H9 (cell line): ENCODE measurements at regions not wholly inside any gene's neighbourhood (a gene's known extent, or its start where the extent isn't known, plus 50 kb on each side); places are given as distances from the start of the nearest gene placed in this dataset.
"Not testable (repeated sequence)": the region's sequence is repeated elsewhere in the genome, so short reads cannot be mapped to it uniquely, and the experiment has no call there.

Experiments used
- DNase-seq: peaks from one replicate; pipeline ENCODE4 v3.0.0-alpha.2; 2017
- H2AFZ ChIP-seq: one replicate; pipeline ENCODE4 v1.6.1; 2013; ENCODE audit warnings: mild to moderate bottlenecking, low read length, control low read depth, moderate library complexity
- H2AK5ac ChIP-seq: 2 replicates; pipeline ENCODE4 v1.6.1; 2013; ENCODE audit warnings: low read length, control low read depth, mixed read lengths; ENCODE audit not compliant: insufficient read length
- H2BK120ac ChIP-seq: one replicate; pipeline ENCODE4 v1.6.1; 2013; ENCODE audit warnings: low read depth, mild to moderate bottlenecking, low read length, control low read depth, inconsistent platforms; ENCODE audit not compliant: poor library complexity, severe bottlenecking
- H2BK12ac ChIP-seq: 2 replicates; pipeline ENCODE4 v1.6.1; 2013; ENCODE audit warnings: low read length, control low read depth, mixed read lengths, low read depth; ENCODE audit not compliant: insufficient read length
- H2BK15ac ChIP-seq: 2 replicates; pipeline ENCODE4 v1.6.1; 2013; ENCODE audit warnings: low read depth, low read length, control low read depth
- H2BK20ac ChIP-seq: one replicate; pipeline ENCODE4 v1.6.1; 2013; ENCODE audit warnings: low read depth, mild to moderate bottlenecking, low read length, control low read depth, inconsistent platforms; ENCODE audit not compliant: poor library complexity, severe bottlenecking
- H2BK5ac ChIP-seq: 2 replicates; pipeline ENCODE4 v1.6.1; 2013; ENCODE audit warnings: low read length, control low read depth, mixed read lengths; ENCODE audit not compliant: insufficient read length
- H3K14ac ChIP-seq: 2 replicates; pipeline ENCODE4 v1.6.1; 2013; ENCODE audit warnings: low read length, control low read depth; ENCODE audit not compliant: insufficient read depth
- H3K18ac ChIP-seq: 2 replicates; pipeline ENCODE4 v1.6.1; 2013; ENCODE audit warnings: low read depth, mild to moderate bottlenecking, mixed read lengths, low read length, control low read depth; ENCODE audit not compliant: insufficient read length
- H3K23ac ChIP-seq: 2 replicates; pipeline ENCODE4 v1.6.1; 2013; ENCODE audit warnings: low read length, control low read depth, mixed read lengths, low read depth; ENCODE audit not compliant: insufficient read length
- H3K23me2 ChIP-seq: 2 replicates; pipeline ENCODE4 v1.6.1; 2013; ENCODE audit warnings: low read depth, mild to moderate bottlenecking, mixed read lengths, low read length, control low read depth; ENCODE audit not compliant: insufficient read length, poor library complexity, severe bottlenecking
- H3K27ac ChIP-seq: 2 replicates; pipeline ENCODE4 v1.5.1; 2013; ENCODE audit warnings: low read length, control low read depth, mixed read lengths, low read depth; ENCODE audit not compliant: insufficient read length
- H3K27me3 ChIP-seq: 2 replicates; pipeline ENCODE4 v1.6.1; 2013; ENCODE audit warnings: low read length, control low read depth, inconsistent platforms; ENCODE audit not compliant: insufficient read depth
- H3K4ac ChIP-seq: 2 replicates; pipeline ENCODE4 v1.6.1; 2013; ENCODE audit warnings: low read depth, mild to moderate bottlenecking, control low read depth, inconsistent platforms, low read length, moderate library complexity
- H3K4me1 ChIP-seq: 2 replicates; pipeline ENCODE4 v1.6.1; 2013; ENCODE audit warnings: low read length, control low read depth, inconsistent platforms; ENCODE audit not compliant: insufficient read depth
- H3K4me2 ChIP-seq: 2 replicates; pipeline ENCODE4 v1.6.1; 2013; ENCODE audit warnings: low read length, control low read depth, mixed read lengths; ENCODE audit not compliant: insufficient read length, insufficient read depth
- H3K56ac ChIP-seq: 2 replicates; pipeline ENCODE4 v1.6.1; 2013; ENCODE audit warnings: low read depth, mild to moderate bottlenecking, mixed read lengths, low read length, control low read depth; ENCODE audit not compliant: insufficient read length
- H3K79me1 ChIP-seq: 2 replicates; pipeline ENCODE4 v1.6.1; 2013; ENCODE audit warnings: low read depth, mild to moderate bottlenecking, moderate library complexity, low read length, control low read depth, inconsistent platforms; ENCODE audit not compliant: insufficient read depth, poor library complexity, severe bottlenecking
- H3K79me2 ChIP-seq: 2 replicates; pipeline ENCODE4 v1.6.1; 2013; ENCODE audit warnings: low read length, control low read depth, inconsistent platforms; ENCODE audit not compliant: insufficient read depth
- H3K9ac ChIP-seq: 2 replicates; pipeline ENCODE4 v1.6.1; 2013; ENCODE audit warnings: low read length, control low read depth, mixed read lengths; ENCODE audit not compliant: insufficient read length; ENCODE audit errors: extremely low read depth
- H3K9me3 ChIP-seq: one replicate; pipeline ENCODE4 v1.6.1; 2013; ENCODE audit warnings: low read depth, low read length, inconsistent platforms; ENCODE audit not compliant: control insufficient read depth
- H3T11ph ChIP-seq: one replicate; pipeline ENCODE4 v1.6.1; 2013; ENCODE audit warnings: mild to moderate bottlenecking, low read length, control low read depth, inconsistent platforms
- H4K20me1 ChIP-seq: one replicate; pipeline ENCODE4 v1.6.1; 2013; ENCODE audit not compliant: control insufficient read depth, insufficient read length, insufficient read depth
- H4K5ac ChIP-seq: 2 replicates; pipeline ENCODE4 v1.6.1; 2013; ENCODE audit warnings: low read depth, mild to moderate bottlenecking, mixed read lengths, low read length, control low read depth; ENCODE audit not compliant: insufficient read length
- H4K8ac ChIP-seq: replicated peaks from 2 replicates; pipeline ENCODE4 v1.6.1; 2013; ENCODE audit warnings: low read length, control low read depth, mixed read lengths, low read depth; ENCODE audit not compliant: insufficient read length
- H4K91ac ChIP-seq: 2 replicates; pipeline ENCODE4 v1.6.1; 2013; ENCODE audit warnings: low read depth, mild to moderate bottlenecking, moderate library complexity, mixed read lengths, low read length, control low read depth; ENCODE audit not compliant: insufficient read length
- H3K27ac Mint-ChIP-seq, 3 experiments: 2 replicates in 2 of 3; 3 replicates in 1 of 3; pipeline ENCODE4 v1.8.0; 2020 to 2021; ENCODE audit warnings: mixed read lengths in 3 of 3, mild to moderate bottlenecking in 1 of 3, moderate library complexity in 1 of 3
- H3K27me3 Mint-ChIP-seq: 2 replicates; pipeline ENCODE4 v1.8.0; 2021; ENCODE audit warnings: low read depth, mild to moderate bottlenecking, moderate library complexity, mixed read lengths
- H3K36me3 Mint-ChIP-seq, 3 experiments: 2 replicates in 2 of 3; 3 replicates in 1 of 3; pipeline ENCODE4 v1.8.0; 2020 to 2021; ENCODE audit warnings: low read depth in 3 of 3, mixed read lengths in 3 of 3; ENCODE audit not compliant: insufficient read depth in 1 of 3
- H3K4me1 Mint-ChIP-seq, 2 experiments: 2 replicates each; pipeline ENCODE4 v1.8.0; 2020; ENCODE audit warnings: mixed read lengths in 2 of 2
- H3K4me3 Mint-ChIP-seq, 2 experiments: 2 replicates in 1 of 2; 3 replicates in 1 of 2; pipeline ENCODE4 v1.8.0; 2020 to 2021; ENCODE audit warnings: mild to moderate bottlenecking in 2 of 2, mixed read lengths in 2 of 2, moderate library complexity in 1 of 2
- H3K9me3 Mint-ChIP-seq, 2 experiments: 2 replicates in 1 of 2; 3 replicates in 1 of 2; pipeline ENCODE4 v1.8.0; 2020; ENCODE audit warnings: mild to moderate bottlenecking in 2 of 2, mixed read lengths in 2 of 2, moderate library complexity in 1 of 2
- WGBS: extraction: QIAGEN DNeasy Blood & Tissue Kit; methylation state at CpG from one replicate; pipeline ENCODE4 v1.1.7; 2013; ENCODE audit warnings: missing lambda C conversion rate, low lambda C conversion rate, mixed read lengths; ENCODE audit not compliant: insufficient read length; ENCODE audit errors: extremely low coverage; 5-methylcytosine and 5-hydroxymethylcytosine counted together

- not testable (repeated sequence) for H2BK5ac ChIP-seq, H3K27me3 Mint-ChIP-seq, H2BK15ac ChIP-seq, H3K9me3 Mint-ChIP-seq, H2AK5ac ChIP-seq, H2BK12ac ChIP-seq, H3T11ph ChIP-seq, H4K8ac ChIP-seq, H3K4me2 ChIP-seq, H3K79me1 ChIP-seq, H3K27ac ChIP-seq, H2AFZ ChIP-seq, H3K27me3 ChIP-seq, H3K4me1 ChIP-seq, H3K36me3 Mint-ChIP-seq, H3K4me3 Mint-ChIP-seq, H3K56ac ChIP-seq, H4K91ac ChIP-seq, DNase-seq, H3K23me2 ChIP-seq, H4K20me1 ChIP-seq, H2BK120ac ChIP-seq, H3K4me1 Mint-ChIP-seq, H3K23ac ChIP-seq, H3K79me2 ChIP-seq, H3K9ac ChIP-seq, H2BK20ac ChIP-seq, H3K27ac Mint-ChIP-seq, H3K14ac ChIP-seq, H3K4ac ChIP-seq, H3K9me3 ChIP-seq, H3K18ac ChIP-seq, H4K5ac ChIP-seq
- no CpG with 5 or more reads among the region's 10 CpGs for WGBS
Measured at GRCh38 chr20:26058446-26058845, 361.8 kb upstream of the ZNF337 start.

- H2BK12ac ChIP-seq, H3K27ac Mint-ChIP-seq, H3K9me3 Mint-ChIP-seq, H2AK5ac ChIP-seq, H3K79me2 ChIP-seq, H3K4ac ChIP-seq, H3K36me3 Mint-ChIP-seq, H3K27me3 ChIP-seq, H2BK120ac ChIP-seq, H3K27ac ChIP-seq, H3K9ac ChIP-seq, H2BK5ac ChIP-seq, H3K4me2 ChIP-seq, H4K5ac ChIP-seq, H4K20me1 ChIP-seq, H3K18ac ChIP-seq, H3K4me1 ChIP-seq, H2BK20ac ChIP-seq, H2BK15ac ChIP-seq, H4K91ac ChIP-seq, DNase-seq, H3T11ph ChIP-seq, H3K14ac ChIP-seq, H3K79me1 ChIP-seq, H3K4me3 Mint-ChIP-seq, H2AFZ ChIP-seq, H3K23me2 ChIP-seq, H3K23ac ChIP-seq, H3K9me3 ChIP-seq, H3K4me1 Mint-ChIP-seq, H3K27me3 Mint-ChIP-seq, H3K56ac ChIP-seq, H4K8ac ChIP-seq: not testable (repeated sequence)
- no CpG with 5 or more reads among the region's 41 CpGs for WGBS
Measured at GRCh38 chr20:26057135-26057752, 360.6 kb upstream of the ZNF337 start.
